Aorta (tissue), 5 donors: ENCODE measurements at regions not wholly inside any gene's neighbourhood (a gene's known extent, or its start where the extent isn't known, plus 50 kb on each side); places are given as distances from the start of the nearest gene placed in this dataset.
"Not testable (repeated sequence)": the region's sequence is repeated elsewhere in the genome, so short reads cannot be mapped to it uniquely, and the experiment has no call there.

Experiments used
- ATAC-seq: fragments of 200-7000 bp; cut with Tn5 transposase; one replicate; pipeline ENCODE4 v1.9.1; 2022; ENCODE audit warnings: moderate library complexity; ENCODE audit not compliant: low FRiP score
- DNase-seq, 2 donors: peaks; one replicate each; pipeline ENCODE4 v3.0.0-alpha.2; 2020
- H3K27ac ChIP-seq, 2 donors: one replicate each; pipeline ENCODE4 v1.5.1; 2013; ENCODE audit warnings: low read length in 2 of 2, mild to moderate bottlenecking in 2 of 2, moderate library complexity in 2 of 2, control low read depth in 1 of 2, inconsistent platforms in 1 of 2, low read depth in 1 of 2
- H3K27me3 ChIP-seq, 2 donors: one replicate each; pipeline ENCODE4 v1.6.1; 2013; ENCODE audit warnings: control low read depth in 1 of 2, low read length in 1 of 2, mild to moderate bottlenecking in 1 of 2, moderate library complexity in 1 of 2; ENCODE audit not compliant: insufficient read depth in 2 of 2, control insufficient read depth in 1 of 2
- H3K36me3 ChIP-seq, 2 donors: one replicate each; pipeline ENCODE4 v1.6.1; 2013; ENCODE audit warnings: control low read depth in 1 of 2, low read length in 1 of 2, mild to moderate bottlenecking in 1 of 2; ENCODE audit not compliant: insufficient read depth in 2 of 2, control insufficient read depth in 1 of 2
- H3K4me1 ChIP-seq, 2 donors: one replicate each; pipeline ENCODE4 v1.6.1; 2013; ENCODE audit warnings: low read length in 2 of 2, control low read depth in 1 of 2, mild to moderate bottlenecking in 1 of 2, moderate library complexity in 1 of 2; ENCODE audit not compliant: insufficient read depth in 2 of 2, control insufficient read depth in 1 of 2
- H3K4me3 ChIP-seq, 2 donors: one replicate each; pipeline ENCODE4 v1.5.1; 2013; ENCODE audit warnings: low read length in 2 of 2, control low read depth in 1 of 2, mild to moderate bottlenecking in 1 of 2
- H3K9me3 ChIP-seq: one replicate; pipeline ENCODE4 v1.6.1; 2013; ENCODE audit warnings: mild to moderate bottlenecking, low read length; ENCODE audit not compliant: control insufficient read depth
- WGBS, 2 donors: extraction: QIAGEN DNeasy Blood & Tissue Kit; methylation state at CpG; one replicate each; pipeline ENCODE4 v1.1.7; 2013; 5-methylcytosine and 5-hydroxymethylcytosine counted together
- intact Hi-C, 2 donors: fragments of 100-400 bp; cut with DNase I; formaldehyde crosslinking; loops; one replicate each; pipeline versions ENCODE4 v1.14.2 to v1.15.0; 2022
- donor health status: healthy with polysubstance abuse.
- donor health status: Bipolar disorder and iron deficiency.
- donor health status: DM: no; HTN: no; CAD: no.
- donor health status: DM: no; HTN: no; CAD: no.
- donor health status: DM: yes; HTN: yes; CAD: no.

- Histone ChIP-seq H3K9me3 (no peaks in the 10 kb centered on the region), H3K27ac (no peak overlapping the region)
- ATAC-seq: no peak
These were observed 598.6 kb upstream of the TBL1XR1 start for GRCh38 chr3:177795859-177796258.

GRCh38 chr3:177800147-177800546 lies 602.9 kb upstream of the TBL1XR1 start:
- peaks cover 1 to 16% of the 10 kb centered on the region in 2 donors for H3K4me1 ChIP-seq
- not testable (repeated sequence) for H3K4me3 ChIP-seq, ATAC-seq, H3K36me3 ChIP-seq, H3K27ac ChIP-seq, H3K9me3 ChIP-seq, DNase-seq, H3K27me3 ChIP-seq
- intact Hi-C loops: loop anchor here in 1 of 2 donors (10.0 kb wide), 1 partner anchor 435 kb away; no protein-coding TSS in a partner anchor
- 95 to 96% methylated on average over 3 of the region's 3 CpGs for WGBS, 2 donors

More at GRCh38 chr3:177795859-177796258, 598.6 kb upstream of the TBL1XR1 start:
- Histone ChIP-seq H3K4me3 (no peak overlapping the region), H3K4me1 (peaks cover 3 to 6% of the 10 kb centered on the region in 2 donors), H3K27me3 (no peaks in the 10 kb centered on the region), H3K36me3 (no peaks in the 10 kb centered on the region)
- intact Hi-C loops: no loop called here
- DNase-seq: no peak

GRCh38 chr3:177800561-177800960 lies 603.3 kb upstream of the TBL1XR1 start:
- H3K4me3 ChIP-seq: no peak overlapping the region
- intact Hi-C loops: loop anchor here in 1 of 2 donors (10.0 kb wide), 1 partner anchor 436 kb away; no protein-coding TSS in a partner anchor
- H3K27me3 ChIP-seq: no peaks in the 10 kb centered on the region
- H3K9me3 ChIP-seq: no peaks in the 10 kb centered on the region
- DNase-seq (no peak), ATAC-seq (no peak)
- no peaks in the 10 kb centered on the region for H3K36me3 ChIP-seq
- no peak overlapping the region for H3K27ac ChIP-seq
- H3K4me1 ChIP-seq: peaks cover 1 to 16% of the 10 kb centered on the region in 2 donors
- WGBS, 2 donors: 64 to 82% methylated on average over 3 of the region's 3 CpGs

GRCh38 chr3:177802151-177802900 lies 605.0 kb upstream of the TBL1XR1 start:
- WGBS, 2 donors: 56 to 63% methylated on average over 5 of the region's 5 CpGs
- H3K36me3 ChIP-seq: no peaks in the 10 kb centered on the region
- intact Hi-C loops: loop anchor here in 1 of 2 donors (10.0 kb wide), 1 partner anchor 438 kb away; no protein-coding TSS in a partner anchor
- DNase-seq: no peak
- H3K27me3 ChIP-seq: no peaks in the 10 kb centered on the region
- H3K9me3 ChIP-seq: no peaks in the 10 kb centered on the region
- H3K27ac ChIP-seq: no peak overlapping the region
- no peak for ATAC-seq
- peaks cover 1 to 13% of the 10 kb centered on the region in 2 donors for H3K4me1 ChIP-seq
- no peak overlapping the region for H3K4me3 ChIP-seq

GRCh38 chr3:177803500-177803899 lies 606.2 kb upstream of the TBL1XR1 start:
- peaks cover 1 to 13% of the 10 kb centered on the region in 2 donors for H3K4me1 ChIP-seq
- no peak overlapping the region for H3K4me3 ChIP-seq
- WGBS, 2 donors: 68 to 69% methylated on average over 4 of the region's 4 CpGs
- no peaks in the 10 kb centered on the region for H3K27me3 ChIP-seq
- no peak for ATAC-seq
- intact Hi-C loops: loop anchor here in 1 of 2 donors (10.0 kb wide), 1 partner anchor 439 kb away; no protein-coding TSS in a partner anchor
- H3K36me3 ChIP-seq: no peaks in the 10 kb centered on the region
- no peaks in the 10 kb centered on the region for H3K9me3 ChIP-seq
- H3K27ac ChIP-seq: no peak overlapping the region
- no peak for DNase-seq

- WGBS, 2 donors: 9 to 11% methylated on average over 3 of the region's 3 CpGs
- intact Hi-C loops: loop anchor here in 1 of 2 donors (10.0 kb wide), 1 partner anchor 439 kb away; no protein-coding TSS in a partner anchor
These were observed 606.8 kb upstream of the TBL1XR1 start for GRCh38 chr3:177804032-177804431.

GRCh38 chr3:177804646-177805045 lies 607.4 kb upstream of the TBL1XR1 start:
- no peaks in the 10 kb centered on the region for H3K27me3 ChIP-seq
- H3K4me3 ChIP-seq: no peak overlapping the region
- peaks cover 1 to 13% of the 10 kb centered on the region in 2 donors for H3K4me1 ChIP-seq
- H3K36me3 ChIP-seq: no peaks in the 10 kb centered on the region
- no peaks in the 10 kb centered on the region for H3K9me3 ChIP-seq
- DNase-seq (no peak), ATAC-seq (no peak)
- WGBS, 2 donors: 95 to 97% methylated on average over 9 of the region's 9 CpGs
- H3K27ac ChIP-seq: peak overlapping the region in 1 of 2 donors; percentile 41
- intact Hi-C loops: loop anchor here in 1 of 2 donors (10.0 kb wide), 1 partner anchor 440 kb away; no protein-coding TSS in a partner anchor

More at GRCh38 chr3:177804032-177804431, 606.8 kb upstream of the TBL1XR1 start:
- Histone ChIP-seq H3K4me3 (no peak overlapping the region), H3K4me1 (peaks cover 1 to 13% of the 10 kb centered on the region in 2 donors), H3K9me3 (no peaks in the 10 kb centered on the region), H3K27me3 (no peaks in the 10 kb centered on the region), H3K27ac (no peak overlapping the region), H3K36me3 (no peaks in the 10 kb centered on the region)
- ATAC-seq (no peak), DNase-seq (no peak)

- ATAC-seq: no peak
- intact Hi-C loops: loop anchor here (2.0 to 10.0 kb wide), 2 partner anchors 79 to 443 kb away; no protein-coding TSS in a partner anchor
- Histone ChIP-seq H3K27me3 (no peaks in the 10 kb centered on the region), H3K27ac (no peak overlapping the region), H3K4me3 (no peak overlapping the region), H3K4me1 (peaks cover 1 to 13% of the 10 kb centered on the region in 2 donors), H3K9me3 (no peaks in the 10 kb centered on the region), H3K36me3 (no peaks in the 10 kb centered on the region)
- no peak for DNase-seq
- WGBS, 2 donors: 55 to 83% methylated on average over 8 of the region's 8 CpGs
These were observed 610.0 kb upstream of the TBL1XR1 start for GRCh38 chr3:177807150-177807875.
